MM.1S (cell line): ENCODE measurements at regions not wholly inside any gene's neighbourhood (a gene's known extent, or its start where the extent isn't known, plus 50 kb on each side); places are given as distances from the start of the nearest gene placed in this dataset.

Experiments
- DNase-seq: peaks from one replicate; pipeline ENCODE4 v3.0.0-alpha.2; 2015
- H2AFZ ChIP-seq: fragments of 300-600 bp; sonication (generic); 2 replicates; pipeline ENCODE4 v1.6.0; 2016; ENCODE audit warnings: antibody characterized with exemption, low read length
- H3F3A ChIP-seq: fragments of 300-600 bp; sonication (generic); 2 replicates; pipeline ENCODE4 v1.6.1; 2016; ENCODE audit warnings: mild to moderate bottlenecking, antibody characterized with exemption, low read length, moderate library complexity, mixed read lengths; ENCODE audit not compliant: insufficient read depth
- H3K27ac ChIP-seq: fragments of 300-600 bp; sonication (generic); 2 replicates; pipeline ENCODE4 v1.5.1; 2016; ENCODE audit warnings: mild to moderate bottlenecking, low read length
- H3K27me3 ChIP-seq: fragments of 300-600 bp; sonication (generic); replicated peaks from 2 replicates; pipeline ENCODE4 v1.6.0; 2016; ENCODE audit warnings: low read length; ENCODE audit not compliant: insufficient read depth
- H3K36me3 ChIP-seq: fragments of 300-600 bp; sonication (generic); replicated peaks from 2 replicates; pipeline ENCODE4 v1.6.1; 2016; ENCODE audit warnings: mild to moderate bottlenecking, low read length, mixed read lengths; ENCODE audit not compliant: insufficient read depth
- H3K4me1 ChIP-seq: fragments of 300-600 bp; sonication (generic); 2 replicates; pipeline ENCODE4 v1.6.1; 2016; ENCODE audit warnings: low read length, mixed read lengths
- H3K4me2 ChIP-seq: fragments of 300-600 bp; sonication (generic); 2 replicates; pipeline ENCODE4 v1.6.0; 2016; ENCODE audit warnings: low read depth, low read length
- H3K4me3 ChIP-seq: fragments of 300-600 bp; sonication (generic); 2 replicates; pipeline ENCODE4 v1.5.1; 2016; ENCODE audit warnings: low read length, mixed read lengths
- H3K79me2 ChIP-seq: fragments of 300-600 bp; sonication (generic); 2 replicates; pipeline ENCODE4 v1.6.1; 2016; ENCODE audit warnings: mixed run types, low read length, mixed read lengths
- H3K9ac ChIP-seq: fragments of 300-600 bp; sonication (generic); 2 replicates; pipeline ENCODE4 v1.6.1; 2016; ENCODE audit warnings: low read length, mixed read lengths
- H3K9me2 ChIP-seq: fragments of 300-600 bp; sonication (generic); replicated peaks from 2 replicates; pipeline ENCODE4 v1.6.1; 2016; ENCODE audit warnings: mild to moderate bottlenecking, low read length, mixed read lengths; ENCODE audit not compliant: insufficient read depth
- H3K9me3 ChIP-seq: fragments of 300-600 bp; sonication (generic); replicated peaks from 2 replicates; pipeline ENCODE4 v1.6.1; 2016; ENCODE audit warnings: mild to moderate bottlenecking, low read length, mixed read lengths; ENCODE audit not compliant: insufficient read depth
- H4K20me1 ChIP-seq: fragments of 300-600 bp; sonication (generic); 2 replicates; pipeline ENCODE4 v1.6.1; 2016; ENCODE audit warnings: mild to moderate bottlenecking, low read length, moderate library complexity, mixed read lengths; ENCODE audit not compliant: insufficient read depth
- CTCF ChIP-seq: fragments of 300-600 bp; sonication (generic); IDR thresholded peaks from 2 replicates; pipeline ENCODE4 v1.5.1; 2016; ENCODE audit warnings: antibody characterized with exemption, low read length, mixed read lengths
- EZH2 ChIP-seq: fragments of 300-600 bp; sonication (generic); optimal IDR thresholded peaks from 2 replicates; pipeline ENCODE3; 2017; ENCODE audit warnings: low read depth, mild to moderate bottlenecking, antibody characterized with exemption, low read length, mixed read lengths
- EZH2phosphoT487 ChIP-seq: fragments of 300-600 bp; sonication (generic); IDR thresholded peaks from 2 replicates; pipeline ENCODE4 v1.6.1; 2018; ENCODE audit warnings: antibody characterized with exemption, low read length

DNA sequence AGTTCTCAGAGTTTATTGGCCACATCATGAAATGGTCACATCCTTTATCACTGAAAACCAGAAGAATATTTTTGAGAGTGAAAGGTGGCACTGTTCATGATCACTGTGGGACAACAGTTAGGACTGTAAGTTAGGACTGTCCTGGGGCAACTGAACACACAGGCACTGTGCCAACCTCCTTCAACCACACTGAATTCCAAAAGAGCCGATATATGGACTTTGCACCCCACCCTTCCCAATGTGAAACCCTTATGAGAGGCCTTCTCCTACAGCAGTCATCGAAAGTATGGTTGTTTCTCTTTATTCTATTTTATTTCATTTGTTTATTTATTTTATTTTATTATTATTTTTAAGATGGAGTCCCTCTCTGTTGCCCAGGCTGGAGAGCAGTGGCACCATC is 353.5 kb downstream of the TOX3 start:
- Histone ChIP-seq H3K4me3 (no peak overlapping the region), H3K9ac (no peak overlapping the region), H3K4me2 (no peak overlapping the region), H3F3A (no peaks in the 10 kb centered on the region), H3K36me3 (no peaks in the 10 kb centered on the region), H3K9me3 (no peaks in the 10 kb centered on the region), H3K27me3 (no peaks in the 10 kb centered on the region), H2AFZ (peak overlapping the region; percentile 24; the same call in 1 of the 2 replicates), H4K20me1 (no peaks in the 10 kb centered on the region), H3K27ac (no peak overlapping the region), H3K9me2 (no peaks in the 10 kb centered on the region), H3K4me1 (no peaks in the 10 kb centered on the region), H3K79me2 (no peaks in the 10 kb centered on the region)
- DNase-seq: no peak
- no peak for TF ChIP-seq CTCF
- TF ChIP-seq EZH2: no peak
- TF ChIP-seq EZH2phosphoT487: no peak

GRCh38 chr16:52191531-52192134 is 355.3 kb downstream of the TOX3 start:
- Histone ChIP-seq H3K4me1 (no peaks in the 10 kb centered on the region), H3K27me3 (no peaks in the 10 kb centered on the region), H3K9me3 (no peaks in the 10 kb centered on the region), H2AFZ (no peak overlapping the region), H3K27ac (no peak overlapping the region), H3F3A (no peaks in the 10 kb centered on the region), H4K20me1 (no peaks in the 10 kb centered on the region), H3K4me2 (no peak overlapping the region), H3K36me3 (no peaks in the 10 kb centered on the region), H3K79me2 (no peaks in the 10 kb centered on the region), H3K9ac (no peak overlapping the region), H3K9me2 (no peaks in the 10 kb centered on the region), H3K4me3 (no peak overlapping the region)
- peak; percentile 51 for DNase-seq
- TF ChIP-seq CTCF: peak; percentile 94
- TF ChIP-seq EZH2phosphoT487: no peak

DNA sequence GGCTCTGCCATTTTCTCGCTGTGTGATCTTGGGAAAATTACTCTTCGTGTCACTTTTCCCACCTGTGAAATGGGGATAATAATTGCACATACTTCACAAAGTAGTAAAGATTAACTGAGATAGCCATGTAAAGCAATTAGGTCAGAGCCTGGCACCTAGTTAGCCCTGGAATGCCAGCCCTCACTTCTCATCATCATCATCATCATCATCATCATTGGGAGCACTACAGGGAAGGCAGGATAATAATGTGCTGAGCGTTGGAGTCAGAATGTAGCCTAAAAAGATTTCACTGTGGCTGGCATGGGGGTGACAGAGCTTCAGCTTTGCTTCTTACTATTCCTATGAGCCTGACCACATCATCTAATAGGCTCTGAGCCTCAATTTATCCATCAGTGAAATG is 362.6 kb downstream of the TOX3 start:
- no peak for DNase-seq
- Histone ChIP-seq H3K27ac (no peak overlapping the region), H3K4me1 (no peaks in the 10 kb centered on the region), H3K79me2 (no peaks in the 10 kb centered on the region), H3K9me3 (no peaks in the 10 kb centered on the region), H3K4me3 (no peak overlapping the region), H3F3A (no peaks in the 10 kb centered on the region), H3K36me3 (no peaks in the 10 kb centered on the region), H4K20me1 (no peaks in the 10 kb centered on the region), H2AFZ (no peak overlapping the region), H3K27me3 (no peaks in the 10 kb centered on the region), H3K4me2 (no peak overlapping the region), H3K9me2 (no peaks in the 10 kb centered on the region), H3K9ac (no peak overlapping the region)
- TF ChIP-seq EZH2phosphoT487 (no peak), EZH2 (no peak), CTCF (no peak)
